ENCODE measurements at regions not wholly inside any gene's neighbourhood (a gene's known extent, or its start where the extent isn't known, plus 50 kb on each side); places are given as distances from the start of the nearest gene placed in this dataset.

DNA sequence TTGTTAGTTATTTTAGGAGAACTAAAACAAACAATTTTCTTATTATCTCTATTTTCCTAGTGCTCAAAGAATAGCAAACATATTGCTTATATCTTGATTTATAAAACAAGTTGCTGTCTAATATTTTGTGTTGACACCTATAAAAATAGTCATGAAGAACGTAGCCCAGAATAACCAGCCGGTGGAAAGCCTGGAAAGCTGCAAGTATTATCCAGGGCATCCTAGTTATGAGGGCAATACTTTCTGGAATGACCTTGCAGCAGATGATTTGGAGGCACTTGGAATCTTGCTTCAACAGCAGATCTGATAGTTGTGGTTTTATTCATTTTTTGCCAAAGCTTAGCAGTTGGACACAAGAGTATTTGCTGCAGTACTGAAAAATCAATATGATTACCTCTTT lies 948.7 kb downstream of the LRFN5 start:
- ATAC-seq (ENCODE audit: low read depth) (no peak), DNase-seq (no peak)
- no peaks in the 10 kb centered on the region for H3K27me3 Mint-ChIP-seq
- H3K36me3 Mint-ChIP-seq (ENCODE audit: low read depth) = no peaks in the 10 kb centered on the region
- H3K4me1 Mint-ChIP-seq = no peaks in the 10 kb centered on the region
- TF ChIP-seq, protein P1, sequence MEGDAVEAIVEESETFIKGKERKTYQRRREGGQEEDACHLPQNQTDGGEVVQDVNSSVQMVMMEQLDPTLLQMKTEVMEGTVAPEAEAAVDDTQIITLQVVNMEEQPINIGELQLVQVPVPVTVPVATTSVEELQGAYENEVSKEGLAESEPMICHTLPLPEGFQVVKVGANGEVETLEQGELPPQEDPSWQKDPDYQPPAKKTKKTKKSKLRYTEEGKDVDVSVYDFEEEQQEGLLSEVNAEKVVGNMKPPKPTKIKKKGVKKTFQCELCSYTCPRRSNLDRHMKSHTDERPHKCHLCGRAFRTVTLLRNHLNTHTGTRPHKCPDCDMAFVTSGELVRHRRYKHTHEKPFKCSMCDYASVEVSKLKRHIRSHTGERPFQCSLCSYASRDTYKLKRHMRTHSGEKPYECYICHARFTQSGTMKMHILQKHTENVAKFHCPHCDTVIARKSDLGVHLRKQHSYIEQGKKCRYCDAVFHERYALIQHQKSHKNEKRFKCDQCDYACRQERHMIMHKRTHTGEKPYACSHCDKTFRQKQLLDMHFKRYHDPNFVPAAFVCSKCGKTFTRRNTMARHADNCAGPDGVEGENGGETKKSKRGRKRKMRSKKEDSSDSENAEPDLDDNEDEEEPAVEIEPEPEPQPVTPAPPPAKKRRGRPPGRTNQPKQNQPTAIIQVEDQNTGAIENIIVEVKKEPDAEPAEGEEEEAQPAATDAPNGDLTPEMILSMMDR (IDR thresholded peaks at IDR 0.05) = no peak
- no peaks in the 10 kb centered on the region for H3K9me3 Mint-ChIP-seq
- CTCF ChIA-PET = no interaction called here
- intact Hi-C loops (cut with micrococcal nuclease) = no loop called here
- H3K4me3 Mint-ChIP-seq = no peak overlapping the region
- POLR2A ChIA-PET = no interaction called here
- H3K27ac Mint-ChIP-seq = no peak overlapping the region

DNA sequence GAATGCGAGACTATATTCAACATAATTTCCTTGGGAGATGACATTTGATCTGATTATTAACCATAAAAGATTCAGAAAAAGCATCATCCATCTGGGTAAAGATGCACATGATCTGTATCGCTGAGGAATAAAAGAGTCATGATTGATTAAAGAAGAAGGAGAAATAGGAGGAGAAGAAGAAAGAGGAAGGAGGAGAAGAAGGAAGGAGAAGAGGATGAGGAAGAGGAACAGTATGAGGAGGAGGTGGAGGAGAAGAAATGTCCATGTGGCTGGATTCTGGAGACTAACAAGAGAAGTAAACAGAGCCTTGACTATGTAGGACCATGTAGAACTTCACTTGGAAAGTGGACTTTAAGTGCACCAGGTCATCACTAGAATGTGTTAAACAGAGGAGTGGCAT lies 947.4 kb downstream of the LRFN5 start:
- Mint-ChIP-seq H3K36me3 (ENCODE audit: low read depth) (no peaks in the 10 kb centered on the region), H3K4me1 (no peaks in the 10 kb centered on the region), H3K9me3 (no peaks in the 10 kb centered on the region), H3K4me3 (no peak overlapping the region), H3K27ac (no peak overlapping the region), H3K27me3 (no peaks in the 10 kb centered on the region)
- DNase-seq (no peak), ATAC-seq (ENCODE audit: low read depth) (no peak)
- POLR2A ChIA-PET = no interaction called here
- CTCF ChIA-PET = no interaction called here
- TF ChIP-seq, protein P1 (IDR thresholded peaks at IDR 0.05) = no peak
- intact Hi-C loops (cut with micrococcal nuclease) = no loop called here

DNA sequence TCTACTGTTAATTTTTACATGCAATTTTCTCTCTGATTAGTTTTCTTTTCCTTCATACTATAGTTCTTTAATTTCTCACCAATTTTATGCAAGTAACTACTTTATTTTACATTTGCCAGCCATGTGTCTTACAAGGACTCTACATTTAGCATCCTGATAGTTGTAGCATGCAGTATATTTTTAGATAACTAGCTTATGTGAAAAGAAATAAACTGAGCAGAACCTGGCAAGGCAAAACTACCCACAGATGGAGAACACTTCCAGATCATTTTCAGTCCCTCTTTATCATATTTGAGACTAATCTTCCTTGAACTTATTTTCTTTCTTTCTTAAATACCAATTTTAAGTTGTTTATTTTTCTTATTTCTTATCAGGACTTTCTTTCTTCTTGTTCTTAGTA lies 943.6 kb downstream of the LRFN5 start:
- intact Hi-C loops (cut with micrococcal nuclease) = no loop called here
- ChIA-PET POLR2A (no interaction called here), CTCF (no interaction called here)
- Mint-ChIP-seq H3K9me3 (no peaks in the 10 kb centered on the region), H3K27ac (no peak overlapping the region), H3K36me3 (ENCODE audit: low read depth) (no peaks in the 10 kb centered on the region), H3K27me3 (no peaks in the 10 kb centered on the region), H3K4me3 (no peak overlapping the region), H3K4me1 (no peaks in the 10 kb centered on the region)
- DNase-seq (no peak), ATAC-seq (ENCODE audit: low read depth) (no peak)
- TF ChIP-seq, protein P1 (IDR thresholded peaks at IDR 0.05) = no peak

DNA sequence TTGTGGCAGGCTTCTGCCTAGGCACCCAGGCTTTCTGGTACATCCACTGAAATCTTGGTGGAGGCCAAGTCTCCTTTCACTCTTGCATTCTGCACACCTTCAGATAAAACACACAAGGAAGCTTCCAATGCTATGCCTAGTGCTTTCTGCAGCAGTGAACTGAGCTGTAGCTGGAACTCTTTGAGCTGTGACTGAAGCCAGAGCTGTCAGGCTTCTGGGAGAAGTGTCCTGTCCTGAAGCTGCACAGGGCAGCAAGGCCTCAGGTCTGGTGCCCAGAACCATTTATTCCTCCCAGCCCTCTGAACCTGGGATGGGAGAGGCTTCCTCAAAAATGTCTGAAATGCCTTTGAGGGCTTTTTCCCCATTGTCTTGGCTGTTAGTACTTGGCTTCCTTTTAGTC lies 941.7 kb downstream of the LRFN5 start:
- TF ChIP-seq, protein P1 (IDR thresholded peaks at IDR 0.05) = no peak
- DNase-seq (no peak), ATAC-seq (ENCODE audit: low read depth) (no peak)
- Mint-ChIP-seq H3K9me3 (no peaks in the 10 kb centered on the region), H3K27ac (no peak overlapping the region), H3K36me3 (ENCODE audit: low read depth) (no peaks in the 10 kb centered on the region), H3K4me3 (no peak overlapping the region), H3K4me1 (no peaks in the 10 kb centered on the region), H3K27me3 (no peaks in the 10 kb centered on the region)
- CTCF ChIA-PET = no interaction called here
- intact Hi-C loops (cut with micrococcal nuclease) = no loop called here
- POLR2A ChIA-PET = no interaction called here

DNA sequence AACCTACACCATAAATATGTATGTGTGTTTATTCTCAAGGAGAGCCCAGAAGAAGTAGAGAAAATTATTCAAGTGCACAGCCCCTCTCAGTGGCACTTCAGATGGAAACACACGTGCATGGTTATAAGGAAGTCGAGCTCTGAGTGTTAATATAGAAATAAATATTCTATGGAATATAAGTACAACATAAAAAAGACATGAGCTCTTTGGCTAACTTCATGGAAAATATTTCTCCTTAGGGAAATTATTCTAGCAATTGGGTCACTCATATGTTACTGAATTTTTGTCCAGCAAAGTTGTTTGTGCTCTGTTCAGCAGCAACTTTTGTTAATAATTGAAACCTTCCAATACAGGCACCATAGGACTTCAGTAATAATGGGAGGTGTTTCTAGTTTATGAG lies 939.0 kb downstream of the LRFN5 start:
- no peaks in the 10 kb centered on the region for H3K36me3 Mint-ChIP-seq (ENCODE audit: low read depth)
- no peaks in the 10 kb centered on the region for H3K27me3 Mint-ChIP-seq
- POLR2A ChIA-PET = no interaction called here
- no peaks in the 10 kb centered on the region for H3K9me3 Mint-ChIP-seq
- DNase-seq = no peak
- H3K4me1 Mint-ChIP-seq = no peaks in the 10 kb centered on the region
- CTCF ChIA-PET = interaction anchor here (1.2 kb wide), 1 partner anchor 25 kb away, joined by 3 read pairs; no protein-coding TSS in a partner anchor
- no peak overlapping the region for H3K4me3 Mint-ChIP-seq
- no peak for ATAC-seq (ENCODE audit: low read depth)
- intact Hi-C loops (cut with micrococcal nuclease) = loop anchor here (1.0 kb wide), 1 partner anchor 435 kb away; no protein-coding TSS in a partner anchor
- no peak overlapping the region for H3K27ac Mint-ChIP-seq
- TF ChIP-seq, protein P1 (IDR thresholded peaks at IDR 0.05) = no peak
